WTC11 (cell line): ENCODE measurements at regions not wholly inside any gene's neighbourhood (a gene's known extent, or its start where the extent isn't known, plus 50 kb on each side); places are given as distances from the start of the nearest gene placed in this dataset.

Experiments
- ATAC-seq: fragments of 200-7000 bp; cut with Tn5 transposase; 2 replicates; pipeline ENCODE4 v1.10.0; 2021; ENCODE audit warnings: mild to moderate bottlenecking, moderate library complexity
- CTCF ChIA-PET: fragments of 300-600 bp; sonication (Branson Sonifier 250); formaldehyde crosslinking; loops from one replicate; lab custom pipeline; 2021; ENCODE audit warnings: antibody characterized with exemption; lab: Charles Lee
- POLR2A ChIA-PET: fragments of 350-600 bp; sonication (Branson Sonifier 250); formaldehyde crosslinking; loops from one replicate; lab custom pipeline; 2021; ENCODE audit warnings: antibody characterized with exemption; lab: Charles Lee
- DNase-seq: peaks from one replicate; pipeline ENCODE4 v3.0.0; 2021; ENCODE audit warnings: low spot score
- H3K27ac Mint-ChIP-seq: 2 replicates; pipeline ENCODE4 v1.8.0; 2021; ENCODE audit warnings: mixed read lengths
- H3K27me3 Mint-ChIP-seq: 2 replicates; pipeline ENCODE4 v1.8.0; 2021; ENCODE audit warnings: low read depth, mild to moderate bottlenecking, moderate library complexity, mixed read lengths
- H3K36me3 Mint-ChIP-seq: 2 replicates; pipeline ENCODE4 v1.8.0; 2021; ENCODE audit warnings: mixed read lengths
- H3K4me1 Mint-ChIP-seq: 2 replicates; pipeline ENCODE4 v1.8.0; 2022; ENCODE audit warnings: mixed read lengths
- H3K4me3 Mint-ChIP-seq: 2 replicates; pipeline ENCODE4 v1.8.0; 2021; ENCODE audit warnings: mild to moderate bottlenecking, moderate library complexity, mixed read lengths
- H3K9me3 Mint-ChIP-seq: 2 replicates; pipeline ENCODE4 v1.8.0; 2021; ENCODE audit warnings: mixed read lengths
- CREM ChIP-seq: sonication (generic); formaldehyde crosslinking; IDR thresholded peaks from 2 replicates; pipeline ENCODE4 v1.8.1; 2022; ENCODE audit warnings: mild to moderate bottlenecking, missing genetic modification reagents, moderate library complexity
- ELF4 ChIP-seq: sonication (generic); formaldehyde crosslinking; IDR thresholded peaks from 2 replicates; pipeline ENCODE4 v1.8.1; 2022; ENCODE audit warnings: low read depth, mild to moderate bottlenecking, moderate library complexity, missing genetic modification reagents
- EMX1 ChIP-seq: fragments of 250-450 bp; sonication (Bioruptor Pico); IDR thresholded peaks from 2 replicates; pipeline ENCODE4 v1.8.0; 2021; ENCODE audit warnings: mild to moderate bottlenecking
- ESRRA ChIP-seq: sonication (generic); formaldehyde crosslinking; IDR thresholded peaks from 2 replicates; pipeline ENCODE4 v1.8.1; 2022; ENCODE audit warnings: mild to moderate bottlenecking, missing genetic modification reagents, borderline replicate concordance
- FOXP1 ChIP-seq: sonication (generic); formaldehyde crosslinking; IDR thresholded peaks from 2 replicates; pipeline ENCODE4 v1.8.0; 2022; ENCODE audit warnings: missing genetic modification reagents, mild to moderate bottlenecking, moderate library complexity, borderline replicate concordance
- GRHL2 ChIP-seq: fragments of 250-450 bp; sonication (Bioruptor Pico); IDR thresholded peaks from 2 replicates; pipeline ENCODE4 v1.8.0; 2022; ENCODE audit warnings: mild to moderate bottlenecking, moderate library complexity; ENCODE audit not compliant: insufficient replicate concordance, severe bottlenecking
- KAT7 ChIP-seq: sonication (generic); formaldehyde crosslinking; IDR thresholded peaks from 2 replicates; pipeline ENCODE4 v1.8.1; 2023; ENCODE audit warnings: missing genetic modification reagents, mild to moderate bottlenecking, borderline replicate concordance
- MYBL2 ChIP-seq: sonication (generic); formaldehyde crosslinking; IDR thresholded peaks from 2 replicates; pipeline ENCODE4 v1.8.1; 2023; ENCODE audit warnings: mild to moderate bottlenecking, moderate library complexity, missing genetic modification reagents
- NR1H2 ChIP-seq: sonication (generic); formaldehyde crosslinking; IDR thresholded peaks from 2 replicates; pipeline ENCODE4 v1.9.0; 2021; ENCODE audit warnings: mild to moderate bottlenecking, moderate library complexity, missing genetic modification reagents
- RORB ChIP-seq: fragments of 250-450 bp; sonication (Bioruptor Pico); IDR thresholded peaks from 2 replicates; pipeline ENCODE4 v1.9.0; 2021; ENCODE audit warnings: mild to moderate bottlenecking
- SP1 ChIP-seq: sonication (generic); formaldehyde crosslinking; conservative IDR thresholded peaks from 2 replicates; pipeline ENCODE4 v1.8.1; 2022; ENCODE audit warnings: missing genetic modification reagents
- TF ChIP-seq, protein P1 (sequence below): sonication (generic); formaldehyde crosslinking; IDR thresholded peaks from 2 replicates; pipeline ENCODE4 v1.8.1; 2022; ENCODE audit warnings: missing genetic modification reagents, borderline replicate concordance
- TF ChIP-seq, protein P2 (sequence below): sonication (generic); formaldehyde crosslinking; IDR thresholded peaks from 2 replicates; pipeline ENCODE4 v1.8.1; 2022; ENCODE audit warnings: mild to moderate bottlenecking, moderate library complexity, missing genetic modification reagents
- TF ChIP-seq, protein P3 (sequence below): sonication (generic); formaldehyde crosslinking; IDR thresholded peaks from 2 replicates; pipeline ENCODE4 v1.8.0; 2023; ENCODE audit warnings: missing genetic modification reagents, mild to moderate bottlenecking, borderline replicate concordance
- TF ChIP-seq, protein P4 (sequence below): sonication (generic); formaldehyde crosslinking; IDR thresholded peaks from 2 replicates; pipeline ENCODE4 v1.8.1; 2022; ENCODE audit warnings: low read depth, mild to moderate bottlenecking, moderate library complexity, missing genetic modification reagents, borderline replicate concordance
- TF ChIP-seq, protein P5 (sequence below): sonication (generic); formaldehyde crosslinking; IDR thresholded peaks from 2 replicates; pipeline ENCODE4 v1.8.0; 2022; ENCODE audit warnings: mild to moderate bottlenecking, missing genetic modification reagents
- TF ChIP-seq, protein P6 (sequence below): fragments of 250-450 bp; sonication (Bioruptor Pico); IDR thresholded peaks from 2 replicates; pipeline ENCODE4 v2.1.2; 2022; ENCODE audit warnings: mild to moderate bottlenecking, moderate library complexity

DNA sequence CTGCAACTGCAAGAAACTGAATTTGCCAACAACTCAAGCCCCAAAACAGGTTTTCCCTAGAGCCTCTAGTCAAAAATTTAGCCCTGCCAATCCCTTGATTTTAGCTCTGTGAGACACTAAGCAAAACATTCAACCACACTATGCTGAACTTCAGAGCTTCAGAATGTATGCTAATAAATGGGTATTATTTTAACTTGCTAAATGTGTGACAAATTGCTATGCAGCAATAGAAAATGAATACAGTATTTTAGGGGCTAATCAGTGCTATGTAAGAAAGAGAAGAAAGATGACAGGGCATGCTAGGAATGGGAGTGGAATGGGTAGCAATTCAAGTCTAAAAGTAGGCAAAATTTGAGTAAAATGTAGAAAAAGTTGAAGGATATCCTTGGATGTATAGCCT, 223.9 kb upstream of the NOL4 start:
- ChIA-PET CTCF (no interaction called here), POLR2A (no interaction called here)
- no peak for ATAC-seq
- H3K27ac Mint-ChIP-seq: no peak overlapping the region
- DNase-seq: no peak
- H3K27me3 Mint-ChIP-seq: no peaks in the 10 kb centered on the region
- no peaks in the 10 kb centered on the region for H3K4me1 Mint-ChIP-seq
- H3K36me3 Mint-ChIP-seq: 0 out of 2 replicates have a peak, but pooled peaks cover 3% of the 10 kb centered on the region
- peaks cover 40% of the 10 kb centered on the region for H3K9me3 Mint-ChIP-seq
- H3K4me3 Mint-ChIP-seq: no peak overlapping the region
- TF ChIP-seq FOXP1 (CRISPR knock-in tag) (no peak), CREM (CRISPR knock-in tag) (no peak), SP1 (CRISPR knock-in tag) (no peak), MYBL2 (CRISPR knock-in tag) (no peak), NR1H2 (no peak), ESRRA (CRISPR knock-in tag) (no peak), GRHL2 (CRISPR knock-in tag) (no peak), KAT7 (CRISPR knock-in tag) (no peak), RORB (CRISPR knock-in tag) (no peak), ELF4 (CRISPR knock-in tag) (no peak), EMX1 (CRISPR knock-in tag) (no peak)
- TF ChIP-seq, protein P1, sequence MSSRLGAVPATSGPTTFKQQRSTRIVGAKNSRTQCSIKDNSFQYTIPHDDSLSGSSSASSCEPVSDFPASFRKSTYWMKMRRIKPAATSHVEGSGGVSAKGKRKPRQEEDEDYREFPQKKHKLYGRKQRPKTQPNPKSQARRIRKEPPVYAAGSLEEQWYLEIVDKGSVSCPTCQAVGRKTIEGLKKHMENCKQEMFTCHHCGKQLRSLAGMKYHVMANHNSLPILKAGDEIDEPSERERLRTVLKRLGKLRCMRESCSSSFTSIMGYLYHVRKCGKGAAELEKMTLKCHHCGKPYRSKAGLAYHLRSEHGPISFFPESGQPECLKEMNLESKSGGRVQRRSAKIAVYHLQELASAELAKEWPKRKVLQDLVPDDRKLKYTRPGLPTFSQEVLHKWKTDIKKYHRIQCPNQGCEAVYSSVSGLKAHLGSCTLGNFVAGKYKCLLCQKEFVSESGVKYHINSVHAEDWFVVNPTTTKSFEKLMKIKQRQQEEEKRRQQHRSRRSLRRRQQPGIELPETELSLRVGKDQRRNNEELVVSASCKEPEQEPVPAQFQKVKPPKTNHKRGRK (CRISPR knock-in tag): no peak
- TF ChIP-seq, protein P2, sequence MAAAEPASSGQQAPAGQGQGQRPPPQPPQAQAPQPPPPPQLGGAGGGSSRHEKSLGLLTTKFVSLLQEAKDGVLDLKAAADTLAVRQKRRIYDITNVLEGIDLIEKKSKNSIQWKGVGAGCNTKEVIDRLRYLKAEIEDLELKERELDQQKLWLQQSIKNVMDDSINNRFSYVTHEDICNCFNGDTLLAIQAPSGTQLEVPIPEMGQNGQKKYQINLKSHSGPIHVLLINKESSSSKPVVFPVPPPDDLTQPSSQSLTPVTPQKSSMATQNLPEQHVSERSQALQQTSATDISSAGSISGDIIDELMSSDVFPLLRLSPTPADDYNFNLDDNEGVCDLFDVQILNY (CRISPR knock-in tag): no peak
- TF ChIP-seq, protein P3, sequence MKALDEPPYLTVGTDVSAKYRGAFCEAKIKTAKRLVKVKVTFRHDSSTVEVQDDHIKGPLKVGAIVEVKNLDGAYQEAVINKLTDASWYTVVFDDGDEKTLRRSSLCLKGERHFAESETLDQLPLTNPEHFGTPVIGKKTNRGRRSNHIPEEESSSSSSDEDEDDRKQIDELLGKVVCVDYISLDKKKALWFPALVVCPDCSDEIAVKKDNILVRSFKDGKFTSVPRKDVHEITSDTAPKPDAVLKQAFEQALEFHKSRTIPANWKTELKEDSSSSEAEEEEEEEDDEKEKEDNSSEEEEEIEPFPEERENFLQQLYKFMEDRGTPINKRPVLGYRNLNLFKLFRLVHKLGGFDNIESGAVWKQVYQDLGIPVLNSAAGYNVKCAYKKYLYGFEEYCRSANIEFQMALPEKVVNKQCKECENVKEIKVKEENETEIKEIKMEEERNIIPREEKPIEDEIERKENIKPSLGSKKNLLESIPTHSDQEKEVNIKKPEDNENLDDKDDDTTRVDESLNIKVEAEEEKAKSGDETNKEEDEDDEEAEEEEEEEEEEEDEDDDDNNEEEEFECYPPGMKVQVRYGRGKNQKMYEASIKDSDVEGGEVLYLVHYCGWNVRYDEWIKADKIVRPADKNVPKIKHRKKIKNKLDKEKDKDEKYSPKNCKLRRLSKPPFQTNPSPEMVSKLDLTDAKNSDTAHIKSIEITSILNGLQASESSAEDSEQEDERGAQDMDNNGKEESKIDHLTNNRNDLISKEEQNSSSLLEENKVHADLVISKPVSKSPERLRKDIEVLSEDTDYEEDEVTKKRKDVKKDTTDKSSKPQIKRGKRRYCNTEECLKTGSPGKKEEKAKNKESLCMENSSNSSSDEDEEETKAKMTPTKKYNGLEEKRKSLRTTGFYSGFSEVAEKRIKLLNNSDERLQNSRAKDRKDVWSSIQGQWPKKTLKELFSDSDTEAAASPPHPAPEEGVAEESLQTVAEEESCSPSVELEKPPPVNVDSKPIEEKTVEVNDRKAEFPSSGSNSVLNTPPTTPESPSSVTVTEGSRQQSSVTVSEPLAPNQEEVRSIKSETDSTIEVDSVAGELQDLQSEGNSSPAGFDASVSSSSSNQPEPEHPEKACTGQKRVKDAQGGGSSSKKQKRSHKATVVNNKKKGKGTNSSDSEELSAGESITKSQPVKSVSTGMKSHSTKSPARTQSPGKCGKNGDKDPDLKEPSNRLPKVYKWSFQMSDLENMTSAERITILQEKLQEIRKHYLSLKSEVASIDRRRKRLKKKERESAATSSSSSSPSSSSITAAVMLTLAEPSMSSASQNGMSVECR: no peak
- TF ChIP-seq, protein P4, sequence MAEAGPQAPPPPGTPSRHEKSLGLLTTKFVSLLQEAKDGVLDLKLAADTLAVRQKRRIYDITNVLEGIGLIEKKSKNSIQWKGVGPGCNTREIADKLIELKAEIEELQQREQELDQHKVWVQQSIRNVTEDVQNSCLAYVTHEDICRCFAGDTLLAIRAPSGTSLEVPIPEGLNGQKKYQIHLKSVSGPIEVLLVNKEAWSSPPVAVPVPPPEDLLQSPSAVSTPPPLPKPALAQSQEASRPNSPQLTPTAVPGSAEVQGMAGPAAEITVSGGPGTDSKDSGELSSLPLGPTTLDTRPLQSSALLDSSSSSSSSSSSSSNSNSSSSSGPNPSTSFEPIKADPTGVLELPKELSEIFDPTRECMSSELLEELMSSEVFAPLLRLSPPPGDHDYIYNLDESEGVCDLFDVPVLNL: no peak
- TF ChIP-seq, protein P5, sequence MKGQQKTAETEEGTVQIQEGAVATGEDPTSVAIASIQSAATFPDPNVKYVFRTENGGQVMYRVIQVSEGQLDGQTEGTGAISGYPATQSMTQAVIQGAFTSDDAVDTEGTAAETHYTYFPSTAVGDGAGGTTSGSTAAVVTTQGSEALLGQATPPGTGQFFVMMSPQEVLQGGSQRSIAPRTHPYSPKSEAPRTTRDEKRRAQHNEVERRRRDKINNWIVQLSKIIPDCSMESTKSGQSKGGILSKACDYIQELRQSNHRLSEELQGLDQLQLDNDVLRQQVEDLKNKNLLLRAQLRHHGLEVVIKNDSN (CRISPR knock-in tag): no peak
- TF ChIP-seq, protein P6, sequence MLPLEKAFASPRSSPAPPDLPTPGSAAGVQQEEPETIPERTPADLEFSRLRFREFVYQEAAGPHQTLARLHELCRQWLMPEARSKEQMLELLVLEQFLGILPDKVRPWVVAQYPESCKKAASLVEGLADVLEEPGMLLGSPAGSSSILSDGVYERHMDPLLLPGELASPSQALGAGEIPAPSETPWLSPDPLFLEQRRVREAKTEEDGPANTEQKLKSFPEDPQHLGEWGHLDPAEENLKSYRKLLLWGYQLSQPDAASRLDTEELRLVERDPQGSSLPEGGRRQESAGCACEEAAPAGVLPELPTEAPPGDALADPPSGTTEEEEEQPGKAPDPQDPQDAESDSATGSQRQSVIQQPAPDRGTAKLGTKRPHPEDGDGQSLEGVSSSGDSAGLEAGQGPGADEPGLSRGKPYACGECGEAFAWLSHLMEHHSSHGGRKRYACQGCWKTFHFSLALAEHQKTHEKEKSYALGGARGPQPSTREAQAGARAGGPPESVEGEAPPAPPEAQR: no peak
- TF ChIP-seq, all 79 proteins: peak for 0
